Epithelial cell of proximal tubule (primary cell): ENCODE measurements at regions not wholly inside any gene's neighbourhood (a gene's known extent, or its start where the extent isn't known, plus 50 kb on each side); places are given as distances from the start of the nearest gene placed in this dataset.
A peak's percentile ranks its signal among the peaks of the same experiment; 100 is the strongest.
"Not testable (repeated sequence)": the region's sequence is repeated elsewhere in the genome, so short reads cannot be mapped to it uniquely, and the experiment has no call there.

Experiments
- DNase-seq: peaks from one replicate; pipeline ENCODE4 v3.0.0-alpha.2; 2011; ENCODE audit warnings: low read depth
- H3K4me3 ChIP-seq: 2 replicates; pipeline ENCODE4 v1.5.1; 2011; ENCODE audit warnings: low read depth, mild to moderate bottlenecking, low read length
- CTCF ChIP-seq: conservative IDR thresholded peaks from 2 replicates; pipeline ENCODE4 v1.5.1; 2012; ENCODE audit warnings: low read depth, mild to moderate bottlenecking, low read length

DNA sequence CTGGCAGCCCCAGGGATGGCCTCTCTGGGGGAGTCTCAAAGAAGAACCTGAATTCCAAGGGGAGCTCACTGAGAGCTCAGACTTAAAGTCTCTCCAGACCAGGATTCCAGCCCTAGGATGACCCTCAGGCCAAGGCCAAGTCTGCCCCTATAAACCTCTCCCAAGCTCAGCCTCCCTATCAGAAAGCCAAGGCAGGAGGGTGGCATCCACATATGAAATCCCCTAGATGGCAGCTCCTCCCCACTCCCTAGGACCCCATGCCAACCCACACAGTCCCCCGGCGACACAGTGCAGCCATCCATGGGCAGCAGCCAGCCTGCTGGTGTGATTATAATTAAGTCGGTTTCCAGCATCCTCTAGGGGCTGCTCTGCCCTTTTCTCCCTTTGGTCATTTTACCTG lies 269.9 kb downstream of the CDK5RAP2 start:
- no peak for DNase-seq
- H3K4me3 ChIP-seq: no peak overlapping the region
- TF ChIP-seq CTCF: no peak

DNA sequence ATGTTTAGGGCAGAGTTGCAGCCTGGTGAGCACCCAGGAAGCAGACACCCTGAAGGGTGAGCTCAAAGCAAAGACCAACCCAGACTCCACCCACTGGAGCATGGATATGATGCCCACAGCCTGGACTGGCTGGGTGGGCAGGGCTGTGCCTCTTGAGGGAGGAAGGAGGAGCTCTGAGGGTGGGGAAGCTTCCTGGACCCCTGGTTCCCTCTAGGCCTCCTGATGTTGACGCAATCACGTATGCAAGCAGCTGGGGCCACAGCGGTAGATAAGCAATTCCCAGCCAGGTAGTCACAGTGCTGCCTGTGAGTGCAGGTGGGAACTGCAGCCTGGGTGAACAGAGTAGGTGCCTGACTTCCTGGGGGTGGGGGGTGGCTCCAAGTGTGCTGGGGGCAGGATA lies 271.5 kb downstream of the CDK5RAP2 start:
- no peak for DNase-seq
- no peak overlapping the region for H3K4me3 ChIP-seq
- no peak for TF ChIP-seq CTCF

GRCh38 chr9:120307599-120307998 lies 272.4 kb downstream of the CDK5RAP2 start:
- H3K4me3 ChIP-seq: no peak overlapping the region
- TF ChIP-seq CTCF: no peak
- DNase-seq: no peak

- no peak for TF ChIP-seq CTCF
- DNase-seq: no peak
- no peak overlapping the region for H3K4me3 ChIP-seq
These were observed 273.4 kb downstream of the CDK5RAP2 start for GRCh38 chr9:120306561-120306960.

DNA sequence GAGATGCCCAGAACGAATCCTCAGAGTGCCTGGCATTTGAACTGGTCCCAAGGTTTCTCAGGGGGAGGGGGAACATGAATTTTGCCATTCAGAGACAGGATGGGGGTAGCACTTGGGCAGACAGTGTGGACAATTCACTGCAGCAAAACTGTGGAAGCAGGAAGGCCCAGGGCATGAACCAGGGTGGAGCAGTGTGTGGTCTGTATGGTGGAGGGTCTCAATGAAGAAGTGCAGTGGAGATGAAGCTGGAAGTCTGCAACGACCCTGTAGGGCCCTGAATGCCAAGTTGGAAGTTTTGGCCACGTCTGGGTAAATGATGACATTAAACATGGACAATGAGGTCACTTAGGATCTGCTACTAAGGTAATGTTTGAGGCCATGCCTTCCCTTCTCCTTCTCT lies 273.9 kb downstream of the CDK5RAP2 start:
- TF ChIP-seq CTCF: no peak
- H3K4me3 ChIP-seq: no peak overlapping the region
- no peak for DNase-seq

- H3K4me3 ChIP-seq, DNase-seq: not testable (repeated sequence)
These were observed 275.1 kb downstream of the CDK5RAP2 start for GRCh38 chr9:120304896-120305295.

GRCh38 chr9:120303519-120303918 lies 276.4 kb downstream of the CDK5RAP2 start:
- H3K4me3 ChIP-seq: no peak overlapping the region
- no peak for DNase-seq
- TF ChIP-seq CTCF: no peak

GRCh38 chr9:120299785-120300184 lies 280.2 kb downstream of the CDK5RAP2 start:
- TF ChIP-seq CTCF: peak; percentile 32
- no peak overlapping the region for H3K4me3 ChIP-seq

More at GRCh38 chr9:120299785-120300184, 280.2 kb downstream of the CDK5RAP2 start:
- no peak for DNase-seq
